ENCODE measurements at regions not wholly inside any gene's neighbourhood (a gene's known extent, or its start where the extent isn't known, plus 50 kb on each side); places are given as distances from the start of the nearest gene placed in this dataset.

DNA sequence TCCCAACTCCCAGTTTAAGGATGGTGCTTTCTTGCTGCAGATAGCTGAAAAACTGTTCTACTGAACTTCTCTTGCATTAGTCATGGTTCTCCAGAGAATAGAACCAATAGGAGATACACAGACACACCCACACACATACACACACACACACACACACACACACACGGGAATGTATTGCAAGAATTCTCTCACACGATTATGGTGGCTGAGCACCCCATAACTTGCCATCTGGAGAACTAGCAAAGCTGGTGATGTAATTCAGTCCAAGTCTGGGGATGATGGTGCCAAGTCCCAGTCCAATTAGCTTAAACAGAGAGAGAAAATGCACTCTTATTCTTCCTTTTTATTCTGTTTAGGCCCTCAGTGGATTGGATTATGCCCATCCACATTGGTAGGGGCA is 643.9 kb downstream of the DIAPH3 start:
- DNase-seq: no peak
- no peaks in the 10 kb centered on the region for H3K36me3 ChIP-seq
- no peak overlapping the region for H3K27ac ChIP-seq
- H3K9me3 ChIP-seq (ENCODE audit: severe bottlenecking): no peaks in the 10 kb centered on the region
- H3K4me3 ChIP-seq (ENCODE audit: low read depth, low read length): no peak overlapping the region
- TF ChIP-seq CTCF (IDR thresholded peaks at IDR 0.05; ENCODE audit: low read depth, low read length): no peak
- H3K27me3 ChIP-seq (ENCODE audit: insufficient read depth, low read depth, severe bottlenecking): no peaks in the 10 kb centered on the region

GRCh38 chr13:59521549-59521948 is 642.2 kb downstream of the DIAPH3 start:
- Histone ChIP-seq H3K27me3 (ENCODE audit: insufficient read depth, low read depth, severe bottlenecking) (no peaks in the 10 kb centered on the region), H3K27ac (no peak overlapping the region), H3K4me3 (ENCODE audit: low read depth, low read length) (no peak overlapping the region), H3K9me3 (ENCODE audit: severe bottlenecking) (no peaks in the 10 kb centered on the region), H3K36me3 (no peaks in the 10 kb centered on the region)
- DNase-seq: no peak
- no peak for TF ChIP-seq CTCF (IDR thresholded peaks at IDR 0.05; ENCODE audit: low read depth, low read length)

- Histone ChIP-seq H3K36me3 (no peaks in the 10 kb centered on the region), H3K4me3 (ENCODE audit: low read depth, low read length) (no peak overlapping the region), H3K27me3 (ENCODE audit: insufficient read depth, low read depth, severe bottlenecking) (no peaks in the 10 kb centered on the region), H3K9me3 (ENCODE audit: severe bottlenecking) (no peaks in the 10 kb centered on the region), H3K27ac (no peak overlapping the region)
- TF ChIP-seq CTCF (IDR thresholded peaks at IDR 0.05; ENCODE audit: low read depth, low read length): no peak
- no peak for DNase-seq
These were observed 641.1 kb downstream of the DIAPH3 start for GRCh38 chr13:59522652-59523051.

DNA sequence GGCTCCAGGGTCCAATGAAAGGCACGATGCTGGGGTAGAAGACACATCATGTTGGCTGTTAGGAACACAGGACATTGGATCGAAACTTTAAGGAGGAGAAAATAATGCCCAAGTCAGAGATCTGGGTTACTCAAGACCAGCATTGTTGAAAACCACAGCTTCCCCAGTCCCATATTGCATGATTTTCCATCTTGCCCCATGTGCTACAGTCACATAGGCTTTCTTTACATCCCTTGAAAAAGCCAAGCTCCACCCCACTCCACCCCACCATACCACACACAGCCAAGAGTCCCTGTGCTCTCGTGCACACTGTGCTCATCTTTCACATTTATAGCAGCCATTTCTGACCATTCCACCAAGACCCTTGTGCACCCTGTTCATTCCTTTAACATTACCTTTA is 636.2 kb downstream of the DIAPH3 start:
- H3K9me3 ChIP-seq (ENCODE audit: severe bottlenecking): no peaks in the 10 kb centered on the region
- DNase-seq: no peak
- no peaks in the 10 kb centered on the region for H3K27me3 ChIP-seq (ENCODE audit: insufficient read depth, low read depth, severe bottlenecking)
- H3K4me3 ChIP-seq (ENCODE audit: low read depth, low read length): no peak overlapping the region
- no peak overlapping the region for H3K27ac ChIP-seq
- TF ChIP-seq CTCF (IDR thresholded peaks at IDR 0.05; ENCODE audit: low read depth, low read length): no peak
- no peaks in the 10 kb centered on the region for H3K36me3 ChIP-seq

GRCh38 chr13:59531571-59532091 is 632.1 kb downstream of the DIAPH3 start:
- no peak overlapping the region for H3K4me3 ChIP-seq (ENCODE audit: low read depth, low read length)

More at GRCh38 chr13:59531571-59532091, 632.1 kb downstream of the DIAPH3 start:
- Histone ChIP-seq H3K36me3 (no peaks in the 10 kb centered on the region), H3K27ac (no peak overlapping the region), H3K27me3 (ENCODE audit: insufficient read depth, low read depth, severe bottlenecking) (no peaks in the 10 kb centered on the region), H3K9me3 (ENCODE audit: severe bottlenecking) (no peaks in the 10 kb centered on the region)
- TF ChIP-seq CTCF (IDR thresholded peaks at IDR 0.05; ENCODE audit: low read depth, low read length): no peak
- DNase-seq: no peak

Data from WERI-Rb-1 (cell line).